Uterus (tissue), 3 donors: ENCODE measurements at regions not wholly inside any gene's neighbourhood (a gene's known extent, or its start where the extent isn't known, plus 50 kb on each side); places are given as distances from the start of the nearest gene placed in this dataset.

Source experiments
- DNase-seq, 2 donors: peaks; one replicate each; pipeline ENCODE4 v3.0.0-alpha.2; 2019 to 2020
- H3K27ac ChIP-seq, 2 donors: fragments of 200-600 bp; sonication (generic); 1 replicate in 1 of 2; 2 replicates in 1 of 2; pipeline ENCODE4 v1.5.1; 2016 to 2018
- H3K27me3 ChIP-seq, 2 donors: fragments of 200-600 bp; sonication (generic); one replicate each; pipeline ENCODE4 v1.5.1; 2018 to 2019; ENCODE audit warnings: control low read depth in 1 of 2
- H3K36me3 ChIP-seq, 2 donors: fragments of 200-600 bp; sonication (generic); one replicate each; pipeline ENCODE4 v1.5.1; 2019; ENCODE audit warnings: control low read depth in 1 of 2
- H3K4me1 ChIP-seq, 2 donors: fragments of 200-600 bp; sonication (generic); one replicate each; pipeline ENCODE4 v1.5.1; 2018 to 2019; ENCODE audit warnings: control low read depth in 1 of 2
- H3K4me3 ChIP-seq, 2 donors: fragments of 200-600 bp; sonication (generic); 1 replicate in 1 of 2; 2 replicates in 1 of 2; pipeline ENCODE4 v1.5.1; 2018 to 2019; ENCODE audit warnings: mild to moderate bottlenecking in 1 of 2
- H3K9me3 ChIP-seq, 2 donors: fragments of 200-600 bp; sonication (generic); one replicate each; pipeline ENCODE4 v1.5.1; 2019; ENCODE audit warnings: control low read depth in 1 of 2
- CTCF ChIP-seq, 4 experiments: fragments of 200-600 bp in 2 of 4; fragments of 450-650 bp in 2 of 4; sonication (generic) in 2 of 4; IDR thresholded peaks; one replicate each; pipeline ENCODE4 v1.5.1; 2016 to 2019; ENCODE audit warnings: antibody characterized with exemption in 4 of 4, mild to moderate bottlenecking in 2 of 4, moderate library complexity in 1 of 4
- POLR2A ChIP-seq, 2 donors: fragments of 450-650 bp; IDR thresholded peaks; one replicate each; pipeline ENCODE4 v1.6.1; 2016; ENCODE audit warnings: antibody characterized with exemption in 2 of 2, mild to moderate bottlenecking in 1 of 2, moderate library complexity in 1 of 2
- intact Hi-C: fragments of 100-400 bp; cut with DNase I; formaldehyde crosslinking; loops from one replicate; pipeline ENCODE4 v1.15.1; 2023; ENCODE audit warnings: low total_unique reads
- donor health status: DM: yes; HTN: yes; CAD: no.

- H3K4me3 ChIP-seq = no peak overlapping the region
- intact Hi-C loops = no loop called here
- TF ChIP-seq CTCF (IDR thresholded peaks at IDR 0.05) (no peak), POLR2A (IDR thresholded peaks at IDR 0.05) (no peak)
- H3K27me3 ChIP-seq = no peaks in the 10 kb centered on the region
- no peaks in the 10 kb centered on the region for H3K36me3 ChIP-seq
- no peak for DNase-seq
- H3K27ac ChIP-seq = no peak overlapping the region
- H3K4me1 ChIP-seq = no peaks in the 10 kb centered on the region
- no peaks in the 10 kb centered on the region for H3K9me3 ChIP-seq
These were observed 307.1 kb downstream of the TLE1 start for GRCh38 chr9:81382281-81382680.

- no peak overlapping the region for H3K4me3 ChIP-seq
- H3K36me3 ChIP-seq = no peaks in the 10 kb centered on the region
- DNase-seq = no peak
- intact Hi-C loops = no loop called here
- no peaks in the 10 kb centered on the region for H3K27me3 ChIP-seq
- H3K4me1 ChIP-seq = no peaks in the 10 kb centered on the region
- no peak overlapping the region for H3K27ac ChIP-seq
- TF ChIP-seq POLR2A (IDR thresholded peaks at IDR 0.05) (no peak), CTCF (IDR thresholded peaks at IDR 0.05) (no peak)
- no peaks in the 10 kb centered on the region for H3K9me3 ChIP-seq
These were observed 307.7 kb downstream of the TLE1 start for GRCh38 chr9:81381694-81382093.

GRCh38 chr9:81380504-81381359 lies 308.6 kb downstream of the TLE1 start:
- no peak for DNase-seq
- H3K9me3 ChIP-seq = no peaks in the 10 kb centered on the region
- intact Hi-C loops = no loop called here
- no peak overlapping the region for H3K4me3 ChIP-seq
- no peaks in the 10 kb centered on the region for H3K27me3 ChIP-seq
- no peak overlapping the region for H3K27ac ChIP-seq
- H3K4me1 ChIP-seq = no peaks in the 10 kb centered on the region
- H3K36me3 ChIP-seq = no peaks in the 10 kb centered on the region
- TF ChIP-seq POLR2A (IDR thresholded peaks at IDR 0.05) = no peak
- no peak for TF ChIP-seq CTCF (IDR thresholded peaks at IDR 0.05)

GRCh38 chr9:81379655-81380054 lies 309.7 kb downstream of the TLE1 start:
- Histone ChIP-seq H3K9me3 (no peaks in the 10 kb centered on the region), H3K27ac (no peak overlapping the region), H3K4me1 (no peaks in the 10 kb centered on the region), H3K36me3 (no peaks in the 10 kb centered on the region), H3K27me3 (no peaks in the 10 kb centered on the region), H3K4me3 (no peak overlapping the region)
- no peak for DNase-seq
- TF ChIP-seq POLR2A (IDR thresholded peaks at IDR 0.05) = no peak
- TF ChIP-seq CTCF (IDR thresholded peaks at IDR 0.05) = no peak
- intact Hi-C loops = no loop called here

- no peak for DNase-seq
- Histone ChIP-seq H3K36me3 (no peaks in the 10 kb centered on the region), H3K4me3 (no peak overlapping the region), H3K9me3 (no peaks in the 10 kb centered on the region), H3K27ac (no peak overlapping the region), H3K4me1 (no peaks in the 10 kb centered on the region), H3K27me3 (no peaks in the 10 kb centered on the region)
- intact Hi-C loops = no loop called here
- no peak for TF ChIP-seq CTCF (IDR thresholded peaks at IDR 0.05)
- no peak for TF ChIP-seq POLR2A (IDR thresholded peaks at IDR 0.05)
These were observed 311.4 kb downstream of the TLE1 start for GRCh38 chr9:81377921-81378320.
